ENCODE measurements at regions not wholly inside any gene's neighbourhood (a gene's known extent, or its start where the extent isn't known, plus 50 kb on each side); places are given as distances from the start of the nearest gene placed in this dataset.

DNA sequence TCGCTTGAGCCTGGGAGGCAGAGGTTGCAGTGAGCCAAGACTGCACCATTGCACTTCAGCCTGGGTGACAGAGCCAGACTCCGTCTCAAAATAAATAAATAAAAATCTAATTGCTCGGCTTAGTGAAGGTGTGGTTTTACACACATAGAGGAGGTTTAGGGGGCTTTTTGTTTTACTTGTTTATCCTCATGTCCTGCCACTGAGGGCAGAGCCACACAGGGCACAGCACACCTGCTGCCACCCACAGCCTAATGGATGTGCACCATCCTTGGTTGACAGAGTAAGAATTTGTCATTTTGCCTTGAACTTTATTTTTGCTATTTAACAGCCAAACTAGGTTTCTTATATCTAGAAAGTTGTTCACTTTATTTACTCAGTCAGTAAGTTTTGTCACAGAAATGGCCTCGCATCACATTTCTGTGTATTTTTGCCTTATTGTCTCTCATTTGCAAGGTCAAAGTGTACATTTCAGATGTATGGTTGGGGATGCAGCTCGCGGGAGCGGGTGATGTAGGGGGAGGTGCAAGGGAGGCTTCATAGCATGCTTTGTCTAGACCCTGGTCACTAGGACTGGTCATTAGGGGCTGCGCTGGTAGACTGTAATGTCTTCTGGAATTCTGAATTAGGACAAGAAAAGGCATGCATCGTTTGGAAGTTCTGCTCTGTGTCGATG, 67.8 kb upstream of the NAA20 start:
- DNase-seq (ENCODE audit: low spot score), result no peak

DNA sequence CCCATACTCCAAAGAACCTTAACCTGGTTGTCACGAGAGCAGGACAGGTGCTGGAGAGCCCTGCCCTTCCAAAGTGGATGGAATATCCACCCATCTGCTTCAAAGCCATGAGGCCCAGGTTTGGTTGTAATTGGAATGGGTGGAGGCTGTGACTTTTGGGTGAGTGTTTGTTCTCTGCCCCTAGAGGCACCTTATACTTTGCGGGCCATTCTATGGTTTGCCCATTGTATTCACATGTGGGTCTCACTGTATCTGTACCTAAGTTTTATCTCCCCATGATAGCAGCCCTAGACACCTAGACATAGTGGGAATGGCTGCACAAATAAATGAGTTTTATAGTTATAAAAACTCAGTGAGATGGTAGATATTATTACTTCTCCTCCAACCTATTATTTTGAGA, 67.1 kb upstream of the NAA20 start:
- DNase-seq (ENCODE audit: low spot score), result no peak

GRCh38 chr20:19952392-19952791, 64.8 kb upstream of the NAA20 start:
- DNase-seq (ENCODE audit: low spot score), result no peak

DNA sequence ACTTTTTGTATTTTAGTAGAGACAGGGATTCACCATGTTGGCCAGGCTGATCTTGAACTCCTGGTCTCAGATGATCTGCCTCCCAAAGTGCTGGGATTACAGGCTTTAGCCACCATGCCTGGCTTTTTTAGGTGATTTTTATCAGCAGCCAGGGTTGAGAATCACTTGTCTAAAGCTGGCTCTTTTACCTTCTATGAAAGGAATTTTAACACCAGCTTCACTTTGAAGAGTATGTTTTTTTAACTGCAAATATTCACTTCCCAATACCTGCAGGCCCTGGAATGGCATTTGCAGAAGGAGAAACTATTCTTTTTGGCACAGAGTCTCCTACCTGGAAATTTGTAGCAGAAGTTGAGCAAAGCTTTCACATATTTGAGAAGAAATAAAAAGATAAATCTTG, 63.6 kb upstream of the NAA20 start:
- no peak for DNase-seq (ENCODE audit: low spot score)

DNA sequence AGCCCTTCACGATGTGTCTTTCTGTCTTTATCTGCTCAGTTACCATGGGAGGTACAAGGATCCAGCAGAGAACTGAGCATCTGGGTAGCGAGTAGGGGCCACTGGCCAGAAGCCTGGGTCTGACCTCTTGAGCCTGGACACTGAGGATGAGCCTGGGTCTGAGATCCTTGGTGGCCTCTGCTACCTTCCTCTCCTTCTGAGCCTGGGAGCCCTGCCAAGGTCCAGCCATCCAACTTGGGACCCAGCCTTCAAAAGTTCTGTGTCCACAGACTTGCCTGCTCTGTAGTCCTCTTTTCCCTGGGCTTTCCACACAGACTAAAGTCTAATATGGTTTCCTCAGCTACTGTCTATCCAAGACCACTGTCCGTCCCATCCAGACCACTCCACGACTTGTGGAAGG, 60.2 kb upstream of the NAA20 start:
- DNase-seq (ENCODE audit: low spot score), result no peak

DNA sequence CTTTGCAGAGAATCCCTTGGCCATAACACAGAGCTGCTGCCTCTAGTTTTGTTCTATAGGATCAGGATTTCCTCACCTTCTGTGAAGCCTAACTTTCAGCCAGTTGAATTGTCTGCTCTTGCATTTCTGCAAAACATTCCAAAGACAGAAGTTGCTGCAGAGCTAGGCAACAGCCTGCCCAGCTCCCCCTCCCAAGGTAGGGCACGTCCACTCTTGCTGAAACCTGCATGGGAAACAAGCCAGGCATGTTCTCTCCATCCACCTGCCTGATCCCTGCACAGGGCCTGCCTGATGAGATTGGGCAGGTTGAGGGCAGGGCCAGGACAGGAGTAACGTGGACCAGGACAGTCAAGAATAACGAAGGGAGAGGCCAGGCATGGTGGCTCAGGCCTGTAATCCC, 58.9 kb upstream of the NAA20 start:
- DNase-seq (ENCODE audit: low spot score), result no peak

- DNase-seq (ENCODE audit: low spot score), result no peak
Measured at GRCh38 chr20:19958928-19959327, 58.2 kb upstream of the NAA20 start.

- no peak for DNase-seq (ENCODE audit: low spot score)
Measured at GRCh38 chr20:19960745-19961144, 56.4 kb upstream of the NAA20 start.

DNA sequence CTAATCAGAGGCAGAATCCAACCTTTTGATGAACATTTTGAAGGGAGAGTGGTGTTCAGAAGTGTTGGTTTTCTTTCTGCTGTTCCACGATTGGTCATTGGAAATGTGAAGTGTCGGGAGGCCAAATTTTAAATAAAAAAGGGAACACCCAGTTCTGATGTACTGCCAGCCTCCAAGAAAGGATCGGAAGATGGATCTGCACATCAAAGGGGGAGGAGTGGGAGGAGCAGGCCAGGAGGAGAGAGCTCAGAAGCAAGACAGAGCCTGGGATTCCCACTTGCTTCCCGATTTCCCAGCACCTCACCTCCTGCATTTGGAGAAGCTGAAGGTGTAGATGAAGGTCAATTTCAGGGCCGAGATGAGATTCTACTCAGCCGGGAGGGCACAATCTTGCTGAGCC, 55.9 kb upstream of the NAA20 start:
- DNase-seq (ENCODE audit: low spot score), result no peak

GRCh38 chr20:19962958-19963357, 54.2 kb upstream of the NAA20 start:
- DNase-seq (ENCODE audit: low spot score), result no peak

GRCh38 chr20:19964289-19965265, 52.6 kb upstream of the NAA20 start:
- peak; percentile 64 for DNase-seq (ENCODE audit: low spot score)

DNA sequence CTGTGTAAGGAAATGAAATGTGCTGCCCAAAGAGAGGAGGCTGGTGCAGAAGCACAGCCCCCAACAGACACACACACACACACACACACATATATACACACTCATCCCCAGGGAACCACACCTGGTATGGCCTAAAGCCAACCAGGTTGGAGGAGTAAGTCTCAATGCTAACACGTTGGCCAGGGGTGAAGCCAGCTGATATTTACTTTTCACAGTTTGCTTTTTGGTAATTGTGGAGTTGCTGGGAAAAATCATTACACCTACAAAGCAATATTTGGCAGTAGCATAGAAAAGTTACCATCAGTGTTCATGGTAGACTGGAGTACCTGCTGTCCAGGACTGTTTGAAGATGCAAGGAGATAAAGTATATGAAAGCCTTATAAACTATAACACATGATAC, 50.3 kb upstream of the NAA20 start:
- DNase-seq (ENCODE audit: low spot score), result no peak

Measured in H4 (cell line).